HEK293 (cell line): ENCODE measurements at regions not wholly inside any gene's neighbourhood (a gene's known extent, or its start where the extent isn't known, plus 50 kb on each side); places are given as distances from the start of the nearest gene placed in this dataset.

Source experiments
- CTCF ChIA-PET: fragments of 350-600 bp; formaldehyde crosslinking; extraction: SDS; loops from one replicate; lab custom pipeline; 2021; ENCODE audit warnings: antibody characterized with exemption; lab: Yijun Ruan, JAX
- POLR2A ChIA-PET: fragments of 300-600 bp; formaldehyde crosslinking; extraction: SDS; loops from one replicate; lab custom pipeline; 2020; ENCODE audit warnings: antibody characterized with exemption, inconsistent platforms; lab: Yijun Ruan, JAX
- H3K27ac ChIP-seq: fragments of 200-500 bp; sonication (Bioruptor generic); 2 replicates; pipeline ENCODE4 v1.5.1; 2014; ENCODE audit warnings: low read depth, low read length, control low read depth, inconsistent platforms; ENCODE audit errors: extremely low read depth
- H3K36me3 ChIP-seq, 2 experiments: fragments of 200-500 bp in 1 of 2; sonication (Bioruptor generic) in 1 of 2; 1 replicate in 1 of 2; 2 replicates in 1 of 2; pipeline ENCODE4 v1.5.1; 2014 to 2017; ENCODE audit warnings: inconsistent platforms in 2 of 2, low read length in 2 of 2; ENCODE audit not compliant: control insufficient read depth in 2 of 2, insufficient read depth in 1 of 2
- H3K4me1 ChIP-seq: fragments of 200-500 bp; sonication (Bioruptor generic); 2 replicates; pipeline ENCODE4 v1.5.1; 2014; ENCODE audit warnings: mild to moderate bottlenecking, low read length, inconsistent platforms; ENCODE audit not compliant: control insufficient read depth, insufficient read depth
- H3K4me3 ChIP-seq: 2 replicates; pipeline ENCODE4 v1.5.1; 2011; ENCODE audit warnings: low read depth, mild to moderate bottlenecking, control low read depth, low read length, moderate library complexity
- H3K9me3 ChIP-seq: fragments of 200-500 bp; sonication (Bioruptor generic); 2 replicates; pipeline ENCODE4 v1.5.1; 2014; ENCODE audit warnings: low read depth, low read length, inconsistent platforms; ENCODE audit not compliant: control insufficient read depth, insufficient read depth
- BCL11A ChIP-seq: fragments of 450-650 bp; formaldehyde crosslinking; IDR thresholded peaks from 2 replicates; pipeline ENCODE4 v1.5.1; 2016; ENCODE audit warnings: low read depth, missing biosample characterization, missing genetic modification characterization
- HOXC10 ChIP-seq: sonication (generic); formaldehyde crosslinking; IDR thresholded peaks from 2 replicates; pipeline ENCODE4 v1.8.1; 2023; ENCODE audit warnings: mild to moderate bottlenecking, missing genetic modification reagents
- IKZF3 ChIP-seq: fragments of 450-650 bp; IDR thresholded peaks from 2 replicates; pipeline ENCODE4 v1.5.0; 2018; ENCODE audit warnings: missing biosample characterization, mild to moderate bottlenecking, missing genetic modification characterization, moderate library complexity
- SP3 ChIP-seq: fragments of 450-650 bp; formaldehyde crosslinking; IDR thresholded peaks from 2 replicates; pipeline ENCODE4 v1.5.1; 2016; ENCODE audit warnings: missing biosample characterization, missing genetic modification characterization
- TCF7L2 ChIP-seq: IDR thresholded peaks from 2 replicates; pipeline ENCODE4 v1.6.1; 2011; ENCODE audit warnings: low read depth, mild to moderate bottlenecking, inconsistent platforms, low read length, moderate library complexity, borderline replicate concordance
- ZNF175 ChIP-seq: fragments of 450-650 bp; formaldehyde crosslinking; IDR thresholded peaks from 2 replicates; pipeline ENCODE4 v1.5.1; 2016; ENCODE audit warnings: missing biosample characterization, missing genetic modification characterization
- ZNF354C ChIP-seq: fragments of 450-650 bp; formaldehyde crosslinking; IDR thresholded peaks from 2 replicates; pipeline ENCODE4 v1.5.1; 2016; ENCODE audit warnings: missing biosample characterization, missing genetic modification characterization, low read depth, borderline replicate concordance
- ZNF416 ChIP-seq: fragments of 450-650 bp; formaldehyde crosslinking; IDR thresholded peaks from 2 replicates; pipeline ENCODE4 v1.5.1; 2016; ENCODE audit warnings: missing biosample characterization, missing genetic modification characterization
- ZNF624 ChIP-seq: fragments of 450-650 bp; formaldehyde crosslinking; IDR thresholded peaks from 2 replicates; pipeline ENCODE4 v1.5.1; 2017; ENCODE audit warnings: missing biosample characterization, missing genetic modification characterization
- ZNF664 ChIP-seq: fragments of 450-650 bp; formaldehyde crosslinking; IDR thresholded peaks from 2 replicates; pipeline ENCODE4 v1.5.1; 2016; ENCODE audit warnings: missing biosample characterization, missing genetic modification characterization
- ZNF768 ChIP-seq: fragments of 450-650 bp; formaldehyde crosslinking; IDR thresholded peaks from 2 replicates; pipeline ENCODE4 v1.5.1; 2018; ENCODE audit warnings: missing biosample characterization, mild to moderate bottlenecking, missing genetic modification characterization
- ZNF791 ChIP-seq: fragments of 450-650 bp; formaldehyde crosslinking; IDR thresholded peaks from 2 replicates; pipeline ENCODE4 v1.5.1; 2016; ENCODE audit warnings: missing biosample characterization, missing genetic modification characterization
- ZNF843 ChIP-seq: fragments of 450-650 bp; formaldehyde crosslinking; IDR thresholded peaks from 2 replicates; pipeline ENCODE4 v1.5.1; 2016; ENCODE audit warnings: missing biosample characterization, missing genetic modification characterization
- ZXDB ChIP-seq: fragments of 450-650 bp; formaldehyde crosslinking; IDR thresholded peaks from 2 replicates; pipeline ENCODE4 v1.5.1; 2016; ENCODE audit warnings: missing biosample characterization, missing genetic modification characterization
- TF ChIP-seq, protein P1 (sequence below): fragments of 450-650 bp; formaldehyde crosslinking; IDR thresholded peaks from 2 replicates; pipeline ENCODE4 v1.5.1; 2016; ENCODE audit warnings: missing biosample characterization, missing genetic modification characterization
- TF ChIP-seq, protein P2 (sequence below): fragments of 450-650 bp; formaldehyde crosslinking; IDR thresholded peaks from 2 replicates; pipeline ENCODE4 v1.5.1; 2016; ENCODE audit warnings: missing biosample characterization, missing genetic modification characterization
- TF ChIP-seq, protein P3 (sequence below): fragments of 450-650 bp; formaldehyde crosslinking; IDR thresholded peaks from 2 replicates; pipeline ENCODE4 v1.5.1; 2016; ENCODE audit warnings: missing biosample characterization, missing genetic modification characterization

DNA sequence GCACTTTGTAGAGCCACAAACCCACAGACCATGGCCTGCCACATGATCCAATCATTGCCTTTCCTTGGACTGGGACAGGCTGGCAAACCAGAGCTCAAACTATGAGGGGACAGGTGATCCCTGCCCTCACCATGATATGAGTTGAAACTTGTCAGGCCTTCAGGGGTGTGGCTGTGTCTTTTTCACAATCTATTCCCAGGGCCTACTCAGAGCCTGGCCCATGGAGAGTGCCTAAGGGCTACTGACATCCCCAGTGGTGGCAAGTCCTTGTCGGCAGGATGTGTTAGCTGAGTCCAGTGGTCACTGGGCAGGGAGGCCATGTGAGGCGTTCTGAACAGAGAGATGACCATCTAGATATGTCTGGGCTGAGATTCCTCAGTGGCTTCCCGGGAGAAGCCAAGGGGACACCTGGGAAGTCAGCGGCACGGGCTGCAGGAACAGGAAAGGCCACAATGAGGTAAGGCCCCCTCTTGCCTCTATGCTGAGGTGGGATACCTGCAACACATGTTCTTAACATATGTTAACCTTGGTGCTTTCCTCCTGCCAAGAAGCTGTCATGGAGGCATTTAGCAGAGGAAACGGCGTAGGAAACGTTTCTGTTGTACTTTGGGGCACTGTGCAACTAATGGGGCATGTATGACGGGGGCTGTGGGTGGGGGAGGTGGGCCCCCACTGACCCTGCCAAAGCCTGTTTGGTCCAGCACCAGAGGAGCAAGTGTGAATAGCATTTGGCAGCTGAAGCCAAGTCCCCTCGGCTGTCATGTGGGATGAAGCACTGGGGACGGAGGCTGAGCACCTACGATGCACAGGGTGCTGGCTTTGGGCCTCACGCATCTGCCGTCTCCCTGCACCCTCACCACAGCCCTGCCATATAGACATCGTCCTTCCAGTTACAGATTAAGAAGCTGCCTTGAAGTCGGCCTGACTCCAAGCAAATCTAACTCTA lies 384.0 kb downstream of the RPS24 start:
- ChIA-PET CTCF (no interaction called here), POLR2A (no interaction called here)
- no peaks in the 10 kb centered on the region for H3K9me3 ChIP-seq
- no peak overlapping the region for H3K4me3 ChIP-seq
- H3K36me3 ChIP-seq: no peaks in the 10 kb centered on the region
- no peak overlapping the region for H3K27ac ChIP-seq
- no peaks in the 10 kb centered on the region for H3K4me1 ChIP-seq
- TF ChIP-seq ZNF416 (tag by site-specific recombination): no peak
- no peak for TF ChIP-seq ZNF624
- no peak for TF ChIP-seq ZNF791
- TF ChIP-seq SP3 (tag by site-specific recombination): no peak
- TF ChIP-seq, protein P1, sequence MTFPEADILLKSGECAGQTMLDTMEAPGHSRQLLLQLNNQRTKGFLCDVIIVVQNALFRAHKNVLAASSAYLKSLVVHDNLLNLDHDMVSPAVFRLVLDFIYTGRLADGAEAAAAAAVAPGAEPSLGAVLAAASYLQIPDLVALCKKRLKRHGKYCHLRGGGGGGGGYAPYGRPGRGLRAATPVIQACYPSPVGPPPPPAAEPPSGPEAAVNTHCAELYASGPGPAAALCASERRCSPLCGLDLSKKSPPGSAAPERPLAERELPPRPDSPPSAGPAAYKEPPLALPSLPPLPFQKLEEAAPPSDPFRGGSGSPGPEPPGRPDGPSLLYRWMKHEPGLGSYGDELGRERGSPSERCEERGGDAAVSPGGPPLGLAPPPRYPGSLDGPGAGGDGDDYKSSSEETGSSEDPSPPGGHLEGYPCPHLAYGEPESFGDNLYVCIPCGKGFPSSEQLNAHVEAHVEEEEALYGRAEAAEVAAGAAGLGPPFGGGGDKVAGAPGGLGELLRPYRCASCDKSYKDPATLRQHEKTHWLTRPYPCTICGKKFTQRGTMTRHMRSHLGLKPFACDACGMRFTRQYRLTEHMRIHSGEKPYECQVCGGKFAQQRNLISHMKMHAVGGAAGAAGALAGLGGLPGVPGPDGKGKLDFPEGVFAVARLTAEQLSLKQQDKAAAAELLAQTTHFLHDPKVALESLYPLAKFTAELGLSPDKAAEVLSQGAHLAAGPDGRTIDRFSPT: no peak
- TF ChIP-seq ZNF664: no peak
- TF ChIP-seq, protein P2, sequence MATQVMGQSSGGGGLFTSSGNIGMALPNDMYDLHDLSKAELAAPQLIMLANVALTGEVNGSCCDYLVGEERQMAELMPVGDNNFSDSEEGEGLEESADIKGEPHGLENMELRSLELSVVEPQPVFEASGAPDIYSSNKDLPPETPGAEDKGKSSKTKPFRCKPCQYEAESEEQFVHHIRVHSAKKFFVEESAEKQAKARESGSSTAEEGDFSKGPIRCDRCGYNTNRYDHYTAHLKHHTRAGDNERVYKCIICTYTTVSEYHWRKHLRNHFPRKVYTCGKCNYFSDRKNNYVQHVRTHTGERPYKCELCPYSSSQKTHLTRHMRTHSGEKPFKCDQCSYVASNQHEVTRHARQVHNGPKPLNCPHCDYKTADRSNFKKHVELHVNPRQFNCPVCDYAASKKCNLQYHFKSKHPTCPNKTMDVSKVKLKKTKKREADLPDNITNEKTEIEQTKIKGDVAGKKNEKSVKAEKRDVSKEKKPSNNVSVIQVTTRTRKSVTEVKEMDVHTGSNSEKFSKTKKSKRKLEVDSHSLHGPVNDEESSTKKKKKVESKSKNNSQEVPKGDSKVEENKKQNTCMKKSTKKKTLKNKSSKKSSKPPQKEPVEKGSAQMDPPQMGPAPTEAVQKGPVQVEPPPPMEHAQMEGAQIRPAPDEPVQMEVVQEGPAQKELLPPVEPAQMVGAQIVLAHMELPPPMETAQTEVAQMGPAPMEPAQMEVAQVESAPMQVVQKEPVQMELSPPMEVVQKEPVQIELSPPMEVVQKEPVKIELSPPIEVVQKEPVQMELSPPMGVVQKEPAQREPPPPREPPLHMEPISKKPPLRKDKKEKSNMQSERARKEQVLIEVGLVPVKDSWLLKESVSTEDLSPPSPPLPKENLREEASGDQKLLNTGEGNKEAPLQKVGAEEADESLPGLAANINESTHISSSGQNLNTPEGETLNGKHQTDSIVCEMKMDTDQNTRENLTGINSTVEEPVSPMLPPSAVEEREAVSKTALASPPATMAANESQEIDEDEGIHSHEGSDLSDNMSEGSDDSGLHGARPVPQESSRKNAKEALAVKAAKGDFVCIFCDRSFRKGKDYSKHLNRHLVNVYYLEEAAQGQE (tag by site-specific recombination): no peak
- no peak for TF ChIP-seq HOXC10 (CRISPR knock-in tag)
- TF ChIP-seq BCL11A: no peak
- TF ChIP-seq ZNF175 (tag by site-specific recombination): no peak
- TF ChIP-seq ZNF768 (tag by site-specific recombination): no peak
- no peak for TF ChIP-seq ZNF354C (tag by site-specific recombination)
- TF ChIP-seq ZXDB: no peak
- TF ChIP-seq, protein P3, sequence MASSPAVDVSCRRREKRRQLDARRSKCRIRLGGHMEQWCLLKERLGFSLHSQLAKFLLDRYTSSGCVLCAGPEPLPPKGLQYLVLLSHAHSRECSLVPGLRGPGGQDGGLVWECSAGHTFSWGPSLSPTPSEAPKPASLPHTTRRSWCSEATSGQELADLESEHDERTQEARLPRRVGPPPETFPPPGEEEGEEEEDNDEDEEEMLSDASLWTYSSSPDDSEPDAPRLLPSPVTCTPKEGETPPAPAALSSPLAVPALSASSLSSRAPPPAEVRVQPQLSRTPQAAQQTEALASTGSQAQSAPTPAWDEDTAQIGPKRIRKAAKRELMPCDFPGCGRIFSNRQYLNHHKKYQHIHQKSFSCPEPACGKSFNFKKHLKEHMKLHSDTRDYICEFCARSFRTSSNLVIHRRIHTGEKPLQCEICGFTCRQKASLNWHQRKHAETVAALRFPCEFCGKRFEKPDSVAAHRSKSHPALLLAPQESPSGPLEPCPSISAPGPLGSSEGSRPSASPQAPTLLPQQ (tag by site-specific recombination): no peak
- TF ChIP-seq, all 188 proteins: peak for 0

DNA sequence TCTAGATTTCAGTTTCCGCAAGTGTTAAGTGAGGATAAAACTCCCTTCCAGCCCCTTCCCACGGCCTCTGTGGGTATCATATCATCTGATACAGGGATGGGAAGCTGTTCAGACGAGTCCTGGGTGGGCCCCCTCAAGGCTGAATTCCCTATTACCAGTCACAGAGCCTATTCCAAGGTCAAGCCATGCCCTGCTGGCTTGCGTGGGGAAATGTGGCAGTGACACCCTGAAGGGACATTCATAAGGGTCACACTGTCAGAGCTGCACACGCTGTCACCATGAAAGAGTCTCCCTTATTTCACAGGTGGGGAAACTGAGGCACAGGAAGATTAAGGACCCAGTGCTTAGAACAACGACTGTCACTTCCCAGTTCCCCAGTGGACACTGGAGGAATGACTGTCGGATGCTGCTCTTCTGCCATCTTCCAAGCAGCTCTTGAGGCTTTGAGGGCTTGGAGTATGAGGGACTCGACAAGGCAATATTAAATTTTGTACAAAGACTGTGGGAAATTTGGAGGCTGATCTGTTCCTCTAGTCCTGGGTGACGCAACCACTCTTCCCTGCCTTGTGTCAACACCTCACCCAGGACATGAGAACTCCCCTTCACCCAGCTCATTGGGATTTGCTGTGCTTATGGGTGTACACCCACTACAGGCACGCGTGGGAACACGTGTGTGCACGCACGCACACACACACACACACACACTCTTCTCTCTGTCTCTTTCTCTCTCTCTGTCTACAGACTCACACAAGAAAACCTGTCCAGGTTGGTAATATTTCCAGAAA lies 386.0 kb downstream of the RPS24 start:
- no peaks in the 10 kb centered on the region for H3K4me1 ChIP-seq
- no peak overlapping the region for H3K27ac ChIP-seq
- ChIA-PET CTCF (no interaction called here), POLR2A (no interaction called here)
- H3K36me3 ChIP-seq: no peaks in the 10 kb centered on the region
- TF ChIP-seq ZNF843 (tag by site-specific recombination): no peak
- TF ChIP-seq TCF7L2: no peak
- no peak for TF ChIP-seq IKZF3 (tag by site-specific recombination)
- H3K9me3 ChIP-seq: no peaks in the 10 kb centered on the region
- H3K4me3 ChIP-seq: no peak overlapping the region
